ENCODE measurements at regions not wholly inside any gene's neighbourhood (a gene's known extent, or its start where the extent isn't known, plus 50 kb on each side); places are given as distances from the start of the nearest gene placed in this dataset.
"Not testable (repeated sequence)": the region's sequence is repeated elsewhere in the genome, so short reads cannot be mapped to it uniquely, and the experiment has no call there.

GRCh38 chr2:65586516-65586915 is 154.1 kb upstream of the SPRED2 start:
- Histone ChIP-seq H3K27ac (ENCODE audit: low read depth, low read length) (no peak overlapping the region), H3K9me3 (ENCODE audit: insufficient read depth, low read depth, low read length) (no peaks in the 10 kb centered on the region), H3K9ac (ENCODE audit: low read depth, low read length) (no peak overlapping the region), H3K4me3 (ENCODE audit: low read length) (no peak overlapping the region), H3K36me3 (ENCODE audit: insufficient read depth, low read length) (no peaks in the 10 kb centered on the region), H3K4me1 (ENCODE audit: insufficient read depth, low read length) (no peaks in the 10 kb centered on the region), H3K27me3 (ENCODE audit: insufficient read depth, low read length) (no peaks in the 10 kb centered on the region)
- WGBS, result 93% methylated on average over 4 of the region's 4 CpGs

DNA sequence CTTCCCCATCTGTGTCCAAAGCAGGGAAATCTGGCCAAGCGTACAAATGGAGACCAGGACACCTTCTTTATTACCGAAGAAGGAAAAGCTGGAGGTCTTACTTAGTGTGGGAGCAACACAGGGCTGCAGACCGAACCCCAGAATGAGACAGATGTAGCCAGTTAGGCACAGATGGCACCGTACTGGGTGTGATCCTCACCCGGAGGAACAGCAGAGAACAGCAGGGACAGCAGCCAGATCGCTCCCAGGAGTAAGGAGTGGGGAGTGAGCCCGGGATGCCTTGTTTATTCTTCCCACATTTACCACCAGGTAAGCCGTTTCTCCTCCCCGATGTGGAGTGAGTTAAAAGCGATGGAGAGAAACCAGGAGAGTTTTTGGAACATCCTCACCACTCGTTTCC is 150.7 kb upstream of the SPRED2 start:
- Histone ChIP-seq H3K27ac (ENCODE audit: low read depth, low read length) (no peak overlapping the region), H3K9ac (ENCODE audit: low read depth, low read length) (no peak overlapping the region), H3K4me1 (ENCODE audit: insufficient read depth, low read length) (peaks cover 14% of the 10 kb centered on the region; the same call in 1 of the 2 replicates), H3K4me3 (ENCODE audit: low read length) (no peak overlapping the region), H3K27me3 (ENCODE audit: insufficient read depth, low read length) (no peaks in the 10 kb centered on the region), H3K9me3 (ENCODE audit: insufficient read depth, low read depth, low read length) (no peaks in the 10 kb centered on the region), H3K36me3 (ENCODE audit: insufficient read depth, low read length) (no peaks in the 10 kb centered on the region)
- 86% methylated on average over 8 of the region's 11 CpGs for WGBS

- H3K36me3 ChIP-seq (ENCODE audit: insufficient read depth, low read length), result no peaks in the 10 kb centered on the region
- H3K9me3 ChIP-seq (ENCODE audit: insufficient read depth, low read depth, low read length), result no peaks in the 10 kb centered on the region
- H3K4me3 ChIP-seq (ENCODE audit: low read length), result no peak overlapping the region
- H3K4me1 ChIP-seq (ENCODE audit: insufficient read depth, low read length), result peaks cover 14% of the 10 kb centered on the region; the same call in 1 of the 2 replicates
- 91% methylated on average over 5 of the region's 5 CpGs for WGBS
- H3K27ac ChIP-seq (ENCODE audit: low read depth, low read length), result no peak overlapping the region
- no peak overlapping the region for H3K9ac ChIP-seq (ENCODE audit: low read depth, low read length)
- H3K27me3 ChIP-seq (ENCODE audit: insufficient read depth, low read length), result no peaks in the 10 kb centered on the region
Measured at GRCh38 chr2:65582364-65582763, 150.0 kb upstream of the SPRED2 start.

DNA sequence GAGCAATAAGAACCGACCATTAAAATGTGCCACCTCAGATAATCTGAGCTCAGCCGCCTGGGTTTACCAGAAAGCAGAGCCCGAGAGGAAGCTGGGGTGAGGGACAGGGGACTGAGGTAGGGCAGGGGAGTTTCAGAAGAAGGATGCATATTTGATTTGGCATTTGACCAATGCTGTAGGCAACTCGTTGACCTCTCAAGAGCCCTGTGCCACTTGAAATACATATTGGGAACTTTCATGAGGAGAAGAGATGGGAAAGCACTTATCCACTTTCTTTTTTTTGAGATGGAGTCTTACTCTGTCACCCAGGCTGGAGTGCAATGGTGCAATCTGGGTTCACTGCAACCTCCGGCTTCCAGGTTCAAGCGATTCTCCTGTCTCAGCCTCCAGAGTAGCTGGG is 148.4 kb upstream of the SPRED2 start:
- WGBS, result 84% methylated on average over 6 of the region's 6 CpGs
- Histone ChIP-seq H3K27ac (ENCODE audit: low read depth, low read length) (no peak overlapping the region), H3K4me3 (ENCODE audit: low read length) (no peak overlapping the region)

GRCh38 chr2:65579506-65580235 is 147.3 kb upstream of the SPRED2 start:
- no peaks in the 10 kb centered on the region for H3K27me3 ChIP-seq (ENCODE audit: insufficient read depth, low read length)
- H3K4me1 ChIP-seq (ENCODE audit: insufficient read depth, low read length), result peaks cover 21% of the 10 kb centered on the region; the same call in 1 of the 2 replicates
- no peaks in the 10 kb centered on the region for H3K36me3 ChIP-seq (ENCODE audit: insufficient read depth, low read length)
- 13% methylated on average over 10 of the region's 10 CpGs for WGBS
- H3K27ac ChIP-seq (ENCODE audit: low read depth, low read length), result peak overlapping the region; percentile 74
- H3K9ac ChIP-seq (ENCODE audit: low read depth, low read length), result peak overlapping the region; percentile 28; the same call in 1 of the 2 replicates
- H3K4me3 ChIP-seq (ENCODE audit: low read length), result no peak overlapping the region
- H3K9me3 ChIP-seq (ENCODE audit: insufficient read depth, low read depth, low read length), result no peaks in the 10 kb centered on the region

More for the DNA sequence above, 148.4 kb upstream of the SPRED2 start:
- H3K4me1 ChIP-seq (ENCODE audit: insufficient read depth, low read length), result peaks cover 14% of the 10 kb centered on the region; the same call in 1 of the 2 replicates
- no peaks in the 10 kb centered on the region for H3K27me3 ChIP-seq (ENCODE audit: insufficient read depth, low read length)
- H3K36me3 ChIP-seq (ENCODE audit: insufficient read depth, low read length), result no peaks in the 10 kb centered on the region
- no peaks in the 10 kb centered on the region for H3K9me3 ChIP-seq (ENCODE audit: insufficient read depth, low read depth, low read length)
- no peak overlapping the region for H3K9ac ChIP-seq (ENCODE audit: low read depth, low read length)

- Histone ChIP-seq H3K27me3 (ENCODE audit: insufficient read depth, low read length) (no peaks in the 10 kb centered on the region), H3K27ac (ENCODE audit: low read depth, low read length) (no peak overlapping the region), H3K36me3 (ENCODE audit: insufficient read depth, low read length) (no peaks in the 10 kb centered on the region), H3K9me3 (ENCODE audit: insufficient read depth, low read depth, low read length) (no peaks in the 10 kb centered on the region), H3K4me3 (ENCODE audit: low read length) (no peak overlapping the region), H3K9ac (ENCODE audit: low read depth, low read length) (no peak overlapping the region), H3K4me1 (ENCODE audit: insufficient read depth, low read length) (peaks cover 25% of the 10 kb centered on the region; the same call in 1 of the 2 replicates)
- 98% methylated on average over 3 of the region's 5 CpGs for WGBS
Measured at GRCh38 chr2:65577654-65578053, 145.3 kb upstream of the SPRED2 start.

- H3K36me3 ChIP-seq (ENCODE audit: insufficient read depth, low read length), result no peaks in the 10 kb centered on the region
- 74% methylated on average over 12 of the region's 12 CpGs for WGBS
- H3K9ac ChIP-seq (ENCODE audit: low read depth, low read length), result no peak overlapping the region
- no peak overlapping the region; the same call in 1 of the 2 replicates for H3K27ac ChIP-seq (ENCODE audit: low read depth, low read length)
- H3K4me3 ChIP-seq (ENCODE audit: low read length), result no peak overlapping the region
- no peaks in the 10 kb centered on the region for H3K27me3 ChIP-seq (ENCODE audit: insufficient read depth, low read length)
- no peaks in the 10 kb centered on the region for H3K9me3 ChIP-seq (ENCODE audit: insufficient read depth, low read depth, low read length)
- peaks cover 25% of the 10 kb centered on the region; the same call in 1 of the 2 replicates for H3K4me1 ChIP-seq (ENCODE audit: insufficient read depth, low read length)
Measured at GRCh38 chr2:65576861-65577601, 144.6 kb upstream of the SPRED2 start.

DNA sequence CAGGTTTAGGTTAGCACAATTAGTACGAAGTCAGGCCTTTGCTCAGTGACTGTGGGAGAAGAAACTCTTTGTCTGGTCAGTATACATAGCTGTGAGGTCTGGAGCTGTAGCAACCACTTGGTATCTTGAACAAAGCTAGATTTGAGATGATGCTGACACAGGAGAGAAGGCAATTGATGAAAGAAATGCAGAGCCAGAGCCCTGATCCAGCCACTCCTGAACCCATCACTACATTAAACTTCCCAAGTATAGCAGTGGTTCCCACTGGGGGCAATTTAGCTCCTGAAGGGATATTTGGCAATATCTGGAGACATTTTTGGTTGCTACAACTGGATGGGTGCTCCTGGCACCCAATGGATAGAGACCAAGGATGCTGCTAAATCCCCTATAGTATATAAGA is 143.9 kb upstream of the SPRED2 start:
- H3K9me3 ChIP-seq (ENCODE audit: insufficient read depth, low read depth, low read length), result no peaks in the 10 kb centered on the region
- H3K4me3 ChIP-seq (ENCODE audit: low read length), result no peak overlapping the region
- H3K4me1 ChIP-seq (ENCODE audit: insufficient read depth, low read length), result peaks cover 25% of the 10 kb centered on the region; the same call in 1 of the 2 replicates
- no peaks in the 10 kb centered on the region for H3K36me3 ChIP-seq (ENCODE audit: insufficient read depth, low read length)
- no peak overlapping the region; the same call in 1 of the 2 replicates for H3K27ac ChIP-seq (ENCODE audit: low read depth, low read length)
- no peaks in the 10 kb centered on the region for H3K27me3 ChIP-seq (ENCODE audit: insufficient read depth, low read length)
- H3K9ac ChIP-seq (ENCODE audit: low read depth, low read length), result no peak overlapping the region
- WGBS, result 92% methylated on average over 1 of the region's 1 CpG

GRCh38 chr2:65574993-65575392 is 142.6 kb upstream of the SPRED2 start:
- no peak overlapping the region for H3K27ac ChIP-seq (ENCODE audit: low read depth, low read length)
- H3K4me1 ChIP-seq (ENCODE audit: insufficient read depth, low read length), result peaks cover 19% of the 10 kb centered on the region; the same call in 1 of the 2 replicates
- H3K9ac ChIP-seq (ENCODE audit: low read depth, low read length), result no peak overlapping the region
- H3K36me3 ChIP-seq (ENCODE audit: insufficient read depth, low read length), result no peaks in the 10 kb centered on the region
- 41% methylated on average over 3 of the region's 4 CpGs for WGBS
- H3K27me3 ChIP-seq (ENCODE audit: insufficient read depth, low read length), result no peaks in the 10 kb centered on the region
- H3K4me3 ChIP-seq (ENCODE audit: low read length), result no peak overlapping the region
- no peaks in the 10 kb centered on the region for H3K9me3 ChIP-seq (ENCODE audit: insufficient read depth, low read depth, low read length)

GRCh38 chr2:65568656-65569440 is 136.4 kb upstream of the SPRED2 start:
- not testable (repeated sequence) for H3K4me3 ChIP-seq (ENCODE audit: low read length); H3K36me3 ChIP-seq (ENCODE audit: insufficient read depth, low read length); H3K9me3 ChIP-seq (ENCODE audit: insufficient read depth, low read depth, low read length); H3K27ac ChIP-seq (ENCODE audit: low read depth, low read length); H3K9ac ChIP-seq (ENCODE audit: low read depth, low read length); H3K4me1 ChIP-seq (ENCODE audit: insufficient read depth, low read length)
- WGBS, result 90% methylated on average over 4 of the region's 4 CpGs
- peaks cover 12% of the 10 kb centered on the region; the same call in 1 of the 2 replicates for H3K27me3 ChIP-seq (ENCODE audit: insufficient read depth, low read length)

- H3K9me3 ChIP-seq (ENCODE audit: insufficient read depth, low read depth, low read length), result no peaks in the 10 kb centered on the region
- no peak overlapping the region for H3K9ac ChIP-seq (ENCODE audit: low read depth, low read length)
- H3K27ac ChIP-seq (ENCODE audit: low read depth, low read length), result no peak overlapping the region
- peaks cover 16% of the 10 kb centered on the region; the same call in 1 of the 2 replicates for H3K27me3 ChIP-seq (ENCODE audit: insufficient read depth, low read length)
- no peak overlapping the region for H3K4me3 ChIP-seq (ENCODE audit: low read length)
- 24% methylated on average over 9 of the region's 9 CpGs for WGBS
- no peaks in the 10 kb centered on the region for H3K36me3 ChIP-seq (ENCODE audit: insufficient read depth, low read length)
- H3K4me1 ChIP-seq (ENCODE audit: insufficient read depth, low read length), result peaks cover 4% of the 10 kb centered on the region; the same call in 1 of the 2 replicates
Measured at GRCh38 chr2:65566617-65567016, 134.2 kb upstream of the SPRED2 start.

All from HUES64 (cell line).